ENCODE measurements at regions not wholly inside any gene's neighbourhood (a gene's known extent, or its start where the extent isn't known, plus 50 kb on each side); places are given as distances from the start of the nearest gene placed in this dataset.

- no peak overlapping the region for H2BK5ac ChIP-seq (ENCODE audit: low read depth, low read length, poor library complexity)
- no peak overlapping the region for H4K91ac ChIP-seq (ENCODE audit: low read depth, low read length)
- H3K36me3 ChIP-seq (ENCODE audit: control insufficient read depth in 1 of 2, insufficient read depth in 2 of 2, low read length in 2 of 2): no peaks in the 10 kb centered on the region
- no peak overlapping the region for H3K23ac ChIP-seq (ENCODE audit: low read length)
- no peak overlapping the region for H2AK5ac ChIP-seq (ENCODE audit: low read length)
- DNase-seq: no peak
- H3K27ac ChIP-seq (ENCODE audit: low read depth, low read length): no peak overlapping the region
- no peak overlapping the region for H3K4ac ChIP-seq (ENCODE audit: low read depth, low read length)
- H4K12ac ChIP-seq (ENCODE audit: low read depth, low read length): no peak overlapping the region
- no peak overlapping the region for H3K4me2 ChIP-seq (ENCODE audit: low read length)
- no peaks in the 10 kb centered on the region for H3K79me1 ChIP-seq (ENCODE audit: low read length)
- no peak overlapping the region for H3K14ac ChIP-seq (ENCODE audit: low read length)
- no peak overlapping the region for H4K8ac ChIP-seq (ENCODE audit: low read depth, low read length)
- no peak overlapping the region for H2BK120ac ChIP-seq (ENCODE audit: insufficient read depth, low read length, poor library complexity)
- no peak overlapping the region for H2AFZ ChIP-seq (ENCODE audit: insufficient read depth, low read length, poor library complexity)
- no peaks in the 10 kb centered on the region for H3K4me1 ChIP-seq (ENCODE audit: control insufficient read depth in 1 of 2, insufficient read depth in 2 of 2, low read length in 2 of 2)
- no peaks in the 10 kb centered on the region for H3K79me2 ChIP-seq (ENCODE audit: control insufficient read depth, insufficient read depth, low read length, poor library complexity)
- WGBS (ENCODE audit: extremely low coverage, insufficient coverage, insufficient read length): no CpG with 5 or more reads among the region's 8 CpGs
- no peak overlapping the region for H2BK12ac ChIP-seq (ENCODE audit: low read length)
- no peaks in the 10 kb centered on the region for H3K9me3 ChIP-seq (ENCODE audit: insufficient read depth, low read depth, low read length)
- no peaks in the 10 kb centered on the region for H3K27me3 ChIP-seq (ENCODE audit: insufficient read depth, low read length)
- H3K4me3 ChIP-seq (ENCODE audit: low read depth, low read length): no peak overlapping the region
- H3K18ac ChIP-seq (ENCODE audit: low read length): no peak overlapping the region
- H3K9ac ChIP-seq (ENCODE audit: low read length): no peak overlapping the region
Observed at GRCh38 chr16:8358937-8359336, 231.4 kb downstream of the TMEM114 start.

GRCh38 chr16:8355675-8356074 is 234.6 kb downstream of the TMEM114 start:
- no peaks in the 10 kb centered on the region for H3K79me1 ChIP-seq (ENCODE audit: low read length)
- no peak overlapping the region for H2BK5ac ChIP-seq (ENCODE audit: low read depth, low read length, poor library complexity)
- no peak overlapping the region for H4K8ac ChIP-seq (ENCODE audit: low read depth, low read length)
- H2BK12ac ChIP-seq (ENCODE audit: low read length): no peak overlapping the region
- no peak overlapping the region for H3K27ac ChIP-seq (ENCODE audit: low read depth, low read length)
- no peak overlapping the region for H3K9ac ChIP-seq (ENCODE audit: low read length)
- no peaks in the 10 kb centered on the region for H3K79me2 ChIP-seq (ENCODE audit: control insufficient read depth, insufficient read depth, low read length, poor library complexity)
- H3K4me1 ChIP-seq (ENCODE audit: control insufficient read depth in 1 of 2, insufficient read depth in 2 of 2, low read length in 2 of 2): no peaks in the 10 kb centered on the region
- no peak overlapping the region for H4K12ac ChIP-seq (ENCODE audit: low read depth, low read length)
- no peak overlapping the region for H2AK5ac ChIP-seq (ENCODE audit: low read length)
- DNase-seq: no peak
- no peaks in the 10 kb centered on the region for H3K9me3 ChIP-seq (ENCODE audit: insufficient read depth, low read depth, low read length)
- no peak overlapping the region for H3K14ac ChIP-seq (ENCODE audit: low read length)
- H3K4me3 ChIP-seq (ENCODE audit: low read depth, low read length): no peak overlapping the region
- H3K4me2 ChIP-seq (ENCODE audit: low read length): no peak overlapping the region
- no peak overlapping the region for H4K91ac ChIP-seq (ENCODE audit: low read depth, low read length)
- H3K4ac ChIP-seq (ENCODE audit: low read depth, low read length): no peak overlapping the region
- no peak overlapping the region for H2AFZ ChIP-seq (ENCODE audit: insufficient read depth, low read length, poor library complexity)
- WGBS (ENCODE audit: extremely low coverage, insufficient coverage, insufficient read length): no CpG with 5 or more reads among the region's 5 CpGs
- no peaks in the 10 kb centered on the region for H3K36me3 ChIP-seq (ENCODE audit: control insufficient read depth in 1 of 2, insufficient read depth in 2 of 2, low read length in 2 of 2)
- no peak overlapping the region for H2BK120ac ChIP-seq (ENCODE audit: insufficient read depth, low read length, poor library complexity)
- H3K27me3 ChIP-seq (ENCODE audit: insufficient read depth, low read length): no peaks in the 10 kb centered on the region
- no peak overlapping the region for H3K18ac ChIP-seq (ENCODE audit: low read length)
- H3K23ac ChIP-seq (ENCODE audit: low read length): no peak overlapping the region

GRCh38 chr16:8346294-8346693 is 244.0 kb downstream of the TMEM114 start:
- Histone ChIP-seq H3K4me1 (ENCODE audit: control insufficient read depth in 1 of 2, insufficient read depth in 2 of 2, low read length in 2 of 2) (no peaks in the 10 kb centered on the region), H4K12ac (ENCODE audit: low read depth, low read length) (no peak overlapping the region), H2AK5ac (ENCODE audit: low read length) (no peak overlapping the region), H3K9ac (ENCODE audit: low read length) (no peak overlapping the region), H3K27me3 (ENCODE audit: insufficient read depth, low read length) (no peaks in the 10 kb centered on the region), H3K9me3 (ENCODE audit: insufficient read depth, low read depth, low read length) (peaks cover 1% of the 10 kb centered on the region), H3K4me2 (ENCODE audit: low read length) (no peak overlapping the region), H3K4ac (ENCODE audit: low read depth, low read length) (no peak overlapping the region), H4K8ac (ENCODE audit: low read depth, low read length) (no peak overlapping the region), H4K91ac (ENCODE audit: low read depth, low read length) (no peak overlapping the region), H3K79me1 (ENCODE audit: low read length) (no peaks in the 10 kb centered on the region), H3K79me2 (ENCODE audit: control insufficient read depth, insufficient read depth, low read length, poor library complexity) (no peaks in the 10 kb centered on the region), H2BK12ac (ENCODE audit: low read length) (no peak overlapping the region), H3K14ac (ENCODE audit: low read length) (no peak overlapping the region), H3K23ac (ENCODE audit: low read length) (no peak overlapping the region), H2AFZ (ENCODE audit: insufficient read depth, low read length, poor library complexity) (no peak overlapping the region), H3K36me3 (ENCODE audit: control insufficient read depth in 1 of 2, insufficient read depth in 2 of 2, low read length in 2 of 2) (no peaks in the 10 kb centered on the region), H3K4me3 (ENCODE audit: low read depth, low read length) (no peak overlapping the region), H2BK5ac (ENCODE audit: low read depth, low read length, poor library complexity) (no peak overlapping the region), H2BK120ac (ENCODE audit: insufficient read depth, low read length, poor library complexity) (no peak overlapping the region), H3K27ac (ENCODE audit: low read depth, low read length) (no peak overlapping the region), H3K18ac (ENCODE audit: low read length) (no peak overlapping the region)
- DNase-seq: no peak
- no CpG with 5 or more reads among the region's 3 CpGs for WGBS (ENCODE audit: extremely low coverage, insufficient coverage, insufficient read length)

- H4K91ac ChIP-seq (ENCODE audit: low read depth, low read length): no peak overlapping the region
- H2AFZ ChIP-seq (ENCODE audit: insufficient read depth, low read length, poor library complexity): no peak overlapping the region
- H3K4ac ChIP-seq (ENCODE audit: low read depth, low read length): no peak overlapping the region
- H3K27ac ChIP-seq (ENCODE audit: low read depth, low read length): no peak overlapping the region
- no peak overlapping the region for H2BK12ac ChIP-seq (ENCODE audit: low read length)
- H3K9me3 ChIP-seq (ENCODE audit: insufficient read depth, low read depth, low read length): no peaks in the 10 kb centered on the region
- no peak overlapping the region for H3K4me2 ChIP-seq (ENCODE audit: low read length)
- no peak overlapping the region for H3K9ac ChIP-seq (ENCODE audit: low read length)
- DNase-seq: no peak
- H3K4me3 ChIP-seq (ENCODE audit: low read depth, low read length): no peak overlapping the region
- H3K36me3 ChIP-seq (ENCODE audit: control insufficient read depth in 1 of 2, insufficient read depth in 2 of 2, low read length in 2 of 2): no peaks in the 10 kb centered on the region
- H3K4me1 ChIP-seq (ENCODE audit: control insufficient read depth in 1 of 2, insufficient read depth in 2 of 2, low read length in 2 of 2): no peaks in the 10 kb centered on the region
- no peak overlapping the region for H4K12ac ChIP-seq (ENCODE audit: low read depth, low read length)
- H4K8ac ChIP-seq (ENCODE audit: low read depth, low read length): no peak overlapping the region
- H2AK5ac ChIP-seq (ENCODE audit: low read length): no peak overlapping the region
- no peaks in the 10 kb centered on the region for H3K79me1 ChIP-seq (ENCODE audit: low read length)
- no peaks in the 10 kb centered on the region for H3K79me2 ChIP-seq (ENCODE audit: control insufficient read depth, insufficient read depth, low read length, poor library complexity)
- H3K18ac ChIP-seq (ENCODE audit: low read length): no peak overlapping the region
- WGBS (ENCODE audit: extremely low coverage, insufficient coverage, insufficient read length): no CpG with 5 or more reads among the region's 4 CpGs
- H2BK5ac ChIP-seq (ENCODE audit: low read depth, low read length, poor library complexity): no peak overlapping the region
- H3K23ac ChIP-seq (ENCODE audit: low read length): no peak overlapping the region
- H3K14ac ChIP-seq (ENCODE audit: low read length): no peak overlapping the region
- H2BK120ac ChIP-seq (ENCODE audit: insufficient read depth, low read length, poor library complexity): no peak overlapping the region
- H3K27me3 ChIP-seq (ENCODE audit: insufficient read depth, low read length): no peaks in the 10 kb centered on the region
Observed at GRCh38 chr16:8342276-8342675, 248.0 kb downstream of the TMEM114 start.

Data from trophoblast cell (in vitro differentiated cells and primary cell).